H9 (cell line): ENCODE measurements at regions not wholly inside any gene's neighbourhood (a gene's known extent, or its start where the extent isn't known, plus 50 kb on each side); places are given as distances from the start of the nearest gene placed in this dataset.

Experiments used
- DNase-seq: peaks from one replicate; pipeline ENCODE4 v3.0.0-alpha.2; 2017
- H2AFZ ChIP-seq: one replicate; pipeline ENCODE4 v1.6.1; 2013; ENCODE audit warnings: mild to moderate bottlenecking, low read length, control low read depth, moderate library complexity
- H2AK5ac ChIP-seq: 2 replicates; pipeline ENCODE4 v1.6.1; 2013; ENCODE audit warnings: low read length, control low read depth, mixed read lengths; ENCODE audit not compliant: insufficient read length
- H2BK120ac ChIP-seq: one replicate; pipeline ENCODE4 v1.6.1; 2013; ENCODE audit warnings: low read depth, mild to moderate bottlenecking, low read length, control low read depth, inconsistent platforms; ENCODE audit not compliant: poor library complexity, severe bottlenecking
- H2BK12ac ChIP-seq: 2 replicates; pipeline ENCODE4 v1.6.1; 2013; ENCODE audit warnings: low read length, control low read depth, mixed read lengths, low read depth; ENCODE audit not compliant: insufficient read length
- H2BK15ac ChIP-seq: 2 replicates; pipeline ENCODE4 v1.6.1; 2013; ENCODE audit warnings: low read depth, low read length, control low read depth
- H2BK20ac ChIP-seq: one replicate; pipeline ENCODE4 v1.6.1; 2013; ENCODE audit warnings: low read depth, mild to moderate bottlenecking, low read length, control low read depth, inconsistent platforms; ENCODE audit not compliant: poor library complexity, severe bottlenecking
- H2BK5ac ChIP-seq: 2 replicates; pipeline ENCODE4 v1.6.1; 2013; ENCODE audit warnings: low read length, control low read depth, mixed read lengths; ENCODE audit not compliant: insufficient read length
- H3K14ac ChIP-seq: 2 replicates; pipeline ENCODE4 v1.6.1; 2013; ENCODE audit warnings: low read length, control low read depth; ENCODE audit not compliant: insufficient read depth
- H3K18ac ChIP-seq: 2 replicates; pipeline ENCODE4 v1.6.1; 2013; ENCODE audit warnings: low read depth, mild to moderate bottlenecking, mixed read lengths, low read length, control low read depth; ENCODE audit not compliant: insufficient read length
- H3K23ac ChIP-seq: 2 replicates; pipeline ENCODE4 v1.6.1; 2013; ENCODE audit warnings: low read length, control low read depth, mixed read lengths, low read depth; ENCODE audit not compliant: insufficient read length
- H3K23me2 ChIP-seq: 2 replicates; pipeline ENCODE4 v1.6.1; 2013; ENCODE audit warnings: low read depth, mild to moderate bottlenecking, mixed read lengths, low read length, control low read depth; ENCODE audit not compliant: insufficient read length, poor library complexity, severe bottlenecking
- H3K27ac ChIP-seq: 2 replicates; pipeline ENCODE4 v1.5.1; 2013; ENCODE audit warnings: low read length, control low read depth, mixed read lengths, low read depth; ENCODE audit not compliant: insufficient read length
- H3K27me3 ChIP-seq: 2 replicates; pipeline ENCODE4 v1.6.1; 2013; ENCODE audit warnings: low read length, control low read depth, inconsistent platforms; ENCODE audit not compliant: insufficient read depth
- H3K4ac ChIP-seq: 2 replicates; pipeline ENCODE4 v1.6.1; 2013; ENCODE audit warnings: low read depth, mild to moderate bottlenecking, control low read depth, inconsistent platforms, low read length, moderate library complexity
- H3K4me1 ChIP-seq: 2 replicates; pipeline ENCODE4 v1.6.1; 2013; ENCODE audit warnings: low read length, control low read depth, inconsistent platforms; ENCODE audit not compliant: insufficient read depth
- H3K4me2 ChIP-seq: 2 replicates; pipeline ENCODE4 v1.6.1; 2013; ENCODE audit warnings: low read length, control low read depth, mixed read lengths; ENCODE audit not compliant: insufficient read length, insufficient read depth
- H3K56ac ChIP-seq: 2 replicates; pipeline ENCODE4 v1.6.1; 2013; ENCODE audit warnings: low read depth, mild to moderate bottlenecking, mixed read lengths, low read length, control low read depth; ENCODE audit not compliant: insufficient read length
- H3K79me1 ChIP-seq: 2 replicates; pipeline ENCODE4 v1.6.1; 2013; ENCODE audit warnings: low read depth, mild to moderate bottlenecking, moderate library complexity, low read length, control low read depth, inconsistent platforms; ENCODE audit not compliant: insufficient read depth, poor library complexity, severe bottlenecking
- H3K79me2 ChIP-seq: 2 replicates; pipeline ENCODE4 v1.6.1; 2013; ENCODE audit warnings: low read length, control low read depth, inconsistent platforms; ENCODE audit not compliant: insufficient read depth
- H3K9ac ChIP-seq: 2 replicates; pipeline ENCODE4 v1.6.1; 2013; ENCODE audit warnings: low read length, control low read depth, mixed read lengths; ENCODE audit not compliant: insufficient read length; ENCODE audit errors: extremely low read depth
- H3K9me3 ChIP-seq: one replicate; pipeline ENCODE4 v1.6.1; 2013; ENCODE audit warnings: low read depth, low read length, inconsistent platforms; ENCODE audit not compliant: control insufficient read depth
- H3T11ph ChIP-seq: one replicate; pipeline ENCODE4 v1.6.1; 2013; ENCODE audit warnings: mild to moderate bottlenecking, low read length, control low read depth, inconsistent platforms
- H4K20me1 ChIP-seq: one replicate; pipeline ENCODE4 v1.6.1; 2013; ENCODE audit not compliant: control insufficient read depth, insufficient read length, insufficient read depth
- H4K5ac ChIP-seq: 2 replicates; pipeline ENCODE4 v1.6.1; 2013; ENCODE audit warnings: low read depth, mild to moderate bottlenecking, mixed read lengths, low read length, control low read depth; ENCODE audit not compliant: insufficient read length
- H4K8ac ChIP-seq: replicated peaks from 2 replicates; pipeline ENCODE4 v1.6.1; 2013; ENCODE audit warnings: low read length, control low read depth, mixed read lengths, low read depth; ENCODE audit not compliant: insufficient read length
- H4K91ac ChIP-seq: 2 replicates; pipeline ENCODE4 v1.6.1; 2013; ENCODE audit warnings: low read depth, mild to moderate bottlenecking, moderate library complexity, mixed read lengths, low read length, control low read depth; ENCODE audit not compliant: insufficient read length
- H3K27ac Mint-ChIP-seq, 3 experiments: 2 replicates in 2 of 3; 3 replicates in 1 of 3; pipeline ENCODE4 v1.8.0; 2020 to 2021; ENCODE audit warnings: mixed read lengths in 3 of 3, mild to moderate bottlenecking in 1 of 3, moderate library complexity in 1 of 3
- H3K27me3 Mint-ChIP-seq: 2 replicates; pipeline ENCODE4 v1.8.0; 2021; ENCODE audit warnings: low read depth, mild to moderate bottlenecking, moderate library complexity, mixed read lengths
- H3K36me3 Mint-ChIP-seq, 3 experiments: 2 replicates in 2 of 3; 3 replicates in 1 of 3; pipeline ENCODE4 v1.8.0; 2020 to 2021; ENCODE audit warnings: low read depth in 3 of 3, mixed read lengths in 3 of 3; ENCODE audit not compliant: insufficient read depth in 1 of 3
- H3K4me1 Mint-ChIP-seq, 2 experiments: 2 replicates each; pipeline ENCODE4 v1.8.0; 2020; ENCODE audit warnings: mixed read lengths in 2 of 2
- H3K4me3 Mint-ChIP-seq, 2 experiments: 2 replicates in 1 of 2; 3 replicates in 1 of 2; pipeline ENCODE4 v1.8.0; 2020 to 2021; ENCODE audit warnings: mild to moderate bottlenecking in 2 of 2, mixed read lengths in 2 of 2, moderate library complexity in 1 of 2
- H3K9me3 Mint-ChIP-seq, 2 experiments: 2 replicates in 1 of 2; 3 replicates in 1 of 2; pipeline ENCODE4 v1.8.0; 2020; ENCODE audit warnings: mild to moderate bottlenecking in 2 of 2, mixed read lengths in 2 of 2, moderate library complexity in 1 of 2
- CTCF ChIP-seq: fragments of 200-600 bp; sonication (generic); conservative IDR thresholded peaks from 3 replicates; pipeline ENCODE4 v1.8.0; 2021; ENCODE audit warnings: antibody characterized with exemption, mild to moderate bottlenecking
- WGBS: extraction: QIAGEN DNeasy Blood & Tissue Kit; methylation state at CpG from one replicate; pipeline ENCODE4 v1.1.7; 2013; ENCODE audit warnings: missing lambda C conversion rate, low lambda C conversion rate, mixed read lengths; ENCODE audit not compliant: insufficient read length; ENCODE audit errors: extremely low coverage; 5-methylcytosine and 5-hydroxymethylcytosine counted together

DNA sequence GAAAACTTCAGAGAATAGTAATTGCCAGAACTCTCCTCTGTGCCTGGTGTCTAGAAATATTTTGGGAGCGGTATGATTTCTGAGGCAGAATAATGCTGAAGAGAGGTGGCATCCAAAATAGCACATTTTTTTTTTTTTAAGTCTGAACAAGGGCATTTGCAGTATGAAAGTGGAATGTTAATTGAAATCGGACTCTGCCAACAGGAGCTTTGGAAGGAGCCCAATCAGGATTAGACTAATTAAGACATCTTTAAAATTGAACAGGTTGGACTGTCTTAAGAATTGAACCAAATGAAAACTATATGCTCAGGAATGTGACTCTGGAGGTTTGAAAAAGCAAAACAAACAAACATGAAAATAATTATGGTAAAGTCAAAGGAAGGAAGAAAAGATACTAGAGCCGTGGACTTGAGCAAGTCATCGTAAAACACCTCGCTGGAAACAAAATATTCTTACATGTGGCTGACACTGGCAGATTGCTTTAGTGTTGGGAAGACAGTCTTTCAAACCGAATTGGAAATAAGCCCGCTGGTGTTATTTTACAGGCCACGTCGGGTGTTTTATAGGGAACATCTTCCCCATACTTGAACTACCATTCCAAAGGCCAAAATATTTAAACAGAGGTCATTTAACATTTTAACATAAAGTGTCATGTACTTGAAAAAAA lies 436.3 kb downstream of the VRK1 start:
- Histone ChIP-seq H4K8ac (no peak overlapping the region), H2BK12ac (no peak overlapping the region), H2BK120ac (no peak overlapping the region), H3K9me3 (no peaks in the 10 kb centered on the region), H3K18ac (no peak overlapping the region), H3K14ac (no peak overlapping the region), H2AFZ (no peak overlapping the region), H3K56ac (no peak overlapping the region), H3K27me3 (no peaks in the 10 kb centered on the region), H2BK5ac (no peak overlapping the region), H3K4me1 (no peaks in the 10 kb centered on the region), H2BK15ac (no peak overlapping the region), H3K4ac (no peak overlapping the region), H4K91ac (no peak overlapping the region), H2AK5ac (no peak overlapping the region), H2BK20ac (no peak overlapping the region), H3K9ac (no peak overlapping the region), H4K5ac (no peak overlapping the region), H4K20me1 (no peaks in the 10 kb centered on the region), H3K79me2 (no peaks in the 10 kb centered on the region), H3K27ac (no peak overlapping the region), H3T11ph (no peak overlapping the region), H3K23ac (no peak overlapping the region), H3K79me1 (no peaks in the 10 kb centered on the region), H3K23me2 (no peaks in the 10 kb centered on the region), H3K4me2 (no peak overlapping the region)
- WGBS = no CpG with 5 or more reads among the region's 9 CpGs
- Mint-ChIP-seq H3K4me1 (no peaks in the 10 kb centered on the region), H3K36me3 (no peaks in the 10 kb centered on the region), H3K27me3 (no peaks in the 10 kb centered on the region), H3K27ac (no peak overlapping the region), H3K9me3 (no peaks in the 10 kb centered on the region), H3K4me3 (no peak overlapping the region)
- no peak for TF ChIP-seq CTCF
- no peak for DNase-seq
